HG02798 (cell line): ENCODE measurements at regions not wholly inside any gene's neighbourhood (a gene's known extent, or its start where the extent isn't known, plus 50 kb on each side); places are given as distances from the start of the nearest gene placed in this dataset.

ENCODE experiments used
- ATAC-seq: cut with Tn5 transposase; IDR thresholded peaks from one replicate; pipeline ENCODE4 v1.9.1; 2021; ENCODE audit warnings: mild to moderate bottlenecking; ENCODE audit not compliant: unreplicated experiment, poor library complexity

GRCh38 chr12:114920771-114921554 is 237.0 kb upstream of the TBX3 start:
- ATAC-seq = no peak

GRCh38 chr12:114919479-114919878 is 235.5 kb upstream of the TBX3 start:
- no peak for ATAC-seq

GRCh38 chr12:114918535-114919233 is 234.7 kb upstream of the TBX3 start:
- no peak for ATAC-seq

- ATAC-seq = no peak
Observed at GRCh38 chr12:114917953-114918352, 234.0 kb upstream of the TBX3 start.

GRCh38 chr12:114917307-114917706 is 233.3 kb upstream of the TBX3 start:
- ATAC-seq = no peak

GRCh38 chr12:114916541-114916940 is 232.6 kb upstream of the TBX3 start:
- no peak for ATAC-seq

- no peak for ATAC-seq
Observed at GRCh38 chr12:114916124-114916523, 232.1 kb upstream of the TBX3 start.

- no peak for ATAC-seq
Observed at GRCh38 chr12:114913871-114914801, 230.2 kb upstream of the TBX3 start.

GRCh38 chr12:114912811-114913210 is 228.8 kb upstream of the TBX3 start:
- ATAC-seq = no peak

- no peak for ATAC-seq
Observed at GRCh38 chr12:114911196-114911595, 227.2 kb upstream of the TBX3 start.

GRCh38 chr12:114904254-114905003 is 220.5 kb upstream of the TBX3 start:
- ATAC-seq = no peak

GRCh38 chr12:114903083-114903691 is 219.2 kb upstream of the TBX3 start:
- no peak for ATAC-seq

- no peak for ATAC-seq
Observed at GRCh38 chr12:114902665-114903064, 218.7 kb upstream of the TBX3 start.

GRCh38 chr12:114901316-114901715 is 217.3 kb upstream of the TBX3 start:
- no peak for ATAC-seq

- no peak for ATAC-seq
Observed at GRCh38 chr12:114898159-114898558, 214.2 kb upstream of the TBX3 start.

- ATAC-seq = no peak
Observed at GRCh38 chr12:114895827-114896226, 211.9 kb upstream of the TBX3 start.

GRCh38 chr12:114895081-114895480 is 211.1 kb upstream of the TBX3 start:
- ATAC-seq = no peak

GRCh38 chr12:114894076-114894475 is 210.1 kb upstream of the TBX3 start:
- no peak for ATAC-seq

- no peak for ATAC-seq
Observed at GRCh38 chr12:114888928-114889584, 205.1 kb upstream of the TBX3 start.
